HepG2 (cell line): ENCODE measurements at regions not wholly inside any gene's neighbourhood (a gene's known extent, or its start where the extent isn't known, plus 50 kb on each side); places are given as distances from the start of the nearest gene placed in this dataset.

ENCODE experiments used
- ATAC-seq: fragments of 200-7000 bp; cut with Tn5 transposase; 3 replicates; pipeline ENCODE4 v1.9.1; 2020; ENCODE audit warnings: mild to moderate bottlenecking, moderate library complexity
- BruUV-seq: library from RNA; stranded (reverse); fragments of 400-500 nt; replicated peaks from 2 replicates; lab custom pipeline; 2021; lab: Mats Ljungman, UMichigan
- CTCF ChIA-PET: fragments of 300-600 bp; formaldehyde crosslinking; extraction: SDS; loops from one replicate; lab custom pipeline; 2021; ENCODE audit warnings: low total read pairs, inconsistent platforms, low intra/inter-chr PET ratio; lab: Yijun Ruan, JAX
- POLR2A ChIA-PET: fragments of 350-600 bp; sonication (Branson Sonifier 250); formaldehyde crosslinking; loops from one replicate; lab custom pipeline; 2020; ENCODE audit warnings: antibody characterized with exemption, inconsistent platforms; lab: Yijun Ruan, JAX
- DNase-seq: peaks from one replicate; pipeline ENCODE4 v3.0.0-alpha.2; 2015; ENCODE audit warnings: low spot score
- FAIRE-seq: peaks from 3 replicates; lab custom pipeline; 2011; peaks lifted over from hg19 to GRCh38; lab: Jason Lieb, UNC
- H2AFZ ChIP-seq: one replicate; pipeline ENCODE4 v1.6.1; 2011; ENCODE audit warnings: low read length, inconsistent platforms
- H3K27ac ChIP-seq: fragments of 300-600 bp; 3 replicates; pipeline ENCODE4 v1.8.0; 2011; ENCODE audit warnings: mixed run types, mild to moderate bottlenecking, mixed read lengths, low read length, inconsistent platforms; ENCODE audit not compliant: insufficient read depth; ENCODE audit errors: extremely low read length
- H3K27me3 ChIP-seq, 2 experiments: fragments of 200-600 bp in 1 of 2; 2 replicates in 1 of 2; 3 replicates in 1 of 2; pipeline versions ENCODE4 v1.6.0 to v1.8.0; 2011; ENCODE audit warnings: low read length in 2 of 2, mild to moderate bottlenecking in 2 of 2, moderate library complexity in 2 of 2, inconsistent platforms in 1 of 2; ENCODE audit not compliant: insufficient read depth in 2 of 2, control insufficient read depth in 1 of 2
- H3K36me3 ChIP-seq, 2 experiments: fragments of 200-600 bp in 1 of 2; replicated peaks in 1 of 2; 2 replicates in 1 of 2; 3 replicates in 1 of 2; pipeline versions ENCODE4 v1.5.1 to v1.8.0; 2011; ENCODE audit warnings: low read length in 2 of 2, inconsistent platforms in 1 of 2; ENCODE audit not compliant: insufficient read depth in 2 of 2, control insufficient read depth in 1 of 2
- H3K4me1 ChIP-seq: 2 replicates; pipeline ENCODE4 v1.5.1; 2012; ENCODE audit warnings: low read length, inconsistent platforms; ENCODE audit not compliant: insufficient read depth
- H3K4me2 ChIP-seq: 2 replicates; pipeline ENCODE4 v1.6.0; 2011; ENCODE audit warnings: low read depth, low read length, inconsistent platforms
- H3K4me3 ChIP-seq, 3 experiments: fragments of 200-600 bp in 1 of 3; sonication (generic), shearing (Covaris generic) in 1 of 3; replicated peaks in 1 of 3; 2 replicates each; pipeline ENCODE4 v1.5.1; 2011 to 2016; ENCODE audit warnings: low read length in 3 of 3, inconsistent platforms in 2 of 3, low read depth in 2 of 3, mild to moderate bottlenecking in 2 of 3, control low read depth in 1 of 3, mixed read lengths in 1 of 3; ENCODE audit not compliant: insufficient read depth in 1 of 3
- H3K79me2 ChIP-seq: one replicate; pipeline ENCODE4 v1.6.1; 2011; ENCODE audit warnings: low read length, inconsistent platforms; ENCODE audit not compliant: insufficient read depth
- H3K9ac ChIP-seq: 2 replicates; pipeline ENCODE4 v1.6.0; 2011; ENCODE audit warnings: mild to moderate bottlenecking, low read depth, low read length, inconsistent platforms; ENCODE audit not compliant: insufficient read depth
- H3K9me3 ChIP-seq: 2 replicates; pipeline ENCODE4 v1.5.1; 2012; ENCODE audit warnings: mild to moderate bottlenecking, low read length
- H4K20me1 ChIP-seq: 2 replicates; pipeline ENCODE4 v1.6.0; 2011; ENCODE audit warnings: inconsistent platforms, mild to moderate bottlenecking, low read length, moderate library complexity; ENCODE audit not compliant: insufficient read depth
- FOXJ3 ChIP-seq: sonication (generic); formaldehyde crosslinking; IDR thresholded peaks from 2 replicates; pipeline ENCODE4 v1.4.0; 2020; ENCODE audit warnings: missing genetic modification reagents, mild to moderate bottlenecking, borderline replicate concordance
- KDM2A ChIP-seq: sonication (generic); formaldehyde crosslinking; IDR thresholded peaks from 2 replicates; pipeline ENCODE4 v1.4.0; 2020; ENCODE audit warnings: low read depth, missing genetic modification reagents, borderline replicate concordance
- NR2C2 ChIP-seq: sonication (generic); formaldehyde crosslinking; IDR thresholded peaks from 2 replicates; pipeline ENCODE4 v1.4.0; 2020; ENCODE audit warnings: missing genetic modification reagents, mild to moderate bottlenecking, moderate library complexity, borderline replicate concordance
- ZNF501 ChIP-seq: sonication (generic); formaldehyde crosslinking; IDR thresholded peaks from 2 replicates; pipeline ENCODE4 v1.5.1; 2020; ENCODE audit warnings: mild to moderate bottlenecking, moderate library complexity, missing genetic modification reagents
- ZNF720 ChIP-seq: sonication (generic); formaldehyde crosslinking; IDR thresholded peaks from 2 replicates; pipeline ENCODE4 v1.4.0; 2020; ENCODE audit warnings: missing genetic modification reagents
- WGBS: methylation state at CpG from one replicate; pipeline ENCODE4 v1.1.6; 2017; ENCODE audit warnings: low lambda C conversion rate; 5-methylcytosine and 5-hydroxymethylcytosine counted together
- in situ Hi-C: cut with HindIII; loops from 2 replicates; pipeline ENCODE4 v1.10.0; 2017; ENCODE audit warnings: low pct_unique_long_range_greater_than_20kb; ENCODE audit not compliant: extremely low pct_ligation_motif_present
- intact Hi-C: fragments of 100-400 bp; cut with micrococcal nuclease; formaldehyde crosslinking; loops from one replicate; pipeline ENCODE4 v1.10.0; 2022; ENCODE audit not compliant: unreplicated experiment
- TF ChIP-seq, protein P1 (sequence below): sonication (generic); formaldehyde crosslinking; IDR thresholded peaks from 2 replicates; pipeline ENCODE4 v1.5.1; 2020; ENCODE audit warnings: mild to moderate bottlenecking, missing genetic modification reagents, borderline replicate concordance
- TF ChIP-seq, protein P2 (sequence below): sonication (generic); formaldehyde crosslinking; IDR thresholded peaks from 2 replicates; pipeline ENCODE4 v1.5.0; 2020; ENCODE audit warnings: missing genetic modification reagents

DNA sequence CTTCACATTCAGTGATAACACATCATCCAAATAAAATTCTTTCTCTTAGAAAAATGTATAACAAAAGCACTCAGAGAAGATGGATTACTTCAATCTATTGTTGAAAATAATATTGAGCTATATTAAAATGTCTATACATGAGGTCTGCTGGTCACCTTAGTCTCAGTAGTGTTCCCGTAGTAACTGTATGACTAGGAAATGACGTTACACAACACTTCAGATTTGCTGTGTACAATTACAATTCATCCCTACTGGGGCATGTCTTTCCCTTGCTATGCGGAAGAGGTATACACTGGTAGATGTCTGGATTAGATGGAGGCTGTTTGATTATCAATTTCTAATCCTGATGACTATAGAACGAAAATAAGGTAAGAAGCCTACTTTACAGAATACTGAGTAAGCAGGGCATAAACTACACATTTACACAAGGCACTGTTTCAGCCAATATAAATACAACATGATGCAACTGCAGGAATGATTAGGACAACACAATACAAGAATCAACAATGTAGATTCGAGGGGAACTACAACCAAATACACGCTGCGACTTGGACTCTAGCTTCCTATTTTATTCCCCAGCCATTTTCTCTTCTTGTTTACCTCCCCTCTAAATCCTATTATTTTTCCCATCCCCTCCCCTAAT, 982.5 kb upstream of the CDH8 start:
- H3K9me3 ChIP-seq: peaks cover 76% of the 10 kb centered on the region
- H3K27ac ChIP-seq: no peak overlapping the region
- no peak overlapping the region for H3K9ac ChIP-seq
- H3K4me1 ChIP-seq: no peaks in the 10 kb centered on the region
- ChIA-PET POLR2A (no interaction called here), CTCF (no interaction called here)
- intact Hi-C loops: no loop called here
- H3K36me3 ChIP-seq: no peaks in the 10 kb centered on the region
- H3K79me2 ChIP-seq: no peaks in the 10 kb centered on the region
- TF ChIP-seq FOXJ3 (CRISPR knock-in tag) (no peak), ZNF501 (no peak), ZNF720 (CRISPR knock-in tag) (no peak), KDM2A (CRISPR knock-in tag) (no peak), NR2C2 (CRISPR knock-in tag) (no peak)
- TF ChIP-seq, protein P1, sequence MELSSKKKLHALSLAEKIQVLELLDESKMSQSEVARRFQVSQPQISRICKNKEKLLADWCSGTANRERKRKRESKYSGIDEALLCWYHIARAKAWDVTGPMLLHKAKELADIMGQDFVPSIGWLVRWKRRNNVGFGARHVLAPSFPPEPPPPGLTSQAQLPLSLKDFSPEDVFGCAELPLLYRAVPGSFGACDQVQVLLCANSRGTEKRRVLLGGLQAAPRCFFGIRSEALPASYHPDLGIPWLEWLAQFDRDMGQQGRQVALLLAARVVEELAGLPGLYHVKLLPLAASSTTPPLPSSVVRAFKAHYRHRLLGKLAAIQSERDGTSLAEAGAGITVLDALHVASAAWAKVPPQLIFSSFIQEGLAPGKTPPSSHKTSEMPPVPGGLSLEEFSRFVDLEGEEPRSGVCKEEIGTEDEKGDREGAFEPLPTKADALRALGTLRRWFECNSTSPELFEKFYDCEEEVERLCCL (CRISPR knock-in tag): no peak
- TF ChIP-seq, protein P2, sequence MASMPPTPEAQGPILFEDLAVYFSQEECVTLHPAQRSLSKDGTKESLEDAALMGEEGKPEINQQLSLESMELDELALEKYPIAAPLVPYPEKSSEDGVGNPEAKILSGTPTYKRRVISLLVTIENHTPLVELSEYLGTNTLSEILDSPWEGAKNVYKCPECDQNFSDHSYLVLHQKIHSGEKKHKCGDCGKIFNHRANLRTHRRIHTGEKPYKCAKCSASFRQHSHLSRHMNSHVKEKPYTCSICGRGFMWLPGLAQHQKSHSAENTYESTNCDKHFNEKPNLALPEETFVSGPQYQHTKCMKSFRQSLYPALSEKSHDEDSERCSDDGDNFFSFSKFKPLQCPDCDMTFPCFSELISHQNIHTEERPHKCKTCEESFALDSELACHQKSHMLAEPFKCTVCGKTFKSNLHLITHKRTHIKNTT (CRISPR knock-in tag): no peak
- 6% methylated on average over 7 of the region's 7 CpGs for WGBS
- no peaks in the 10 kb centered on the region for H4K20me1 ChIP-seq
- DNase-seq (no peak), FAIRE-seq (no peak), ATAC-seq (no peak)
- H3K4me3 ChIP-seq: no peak overlapping the region
- no peaks in the 10 kb centered on the region for H3K27me3 ChIP-seq
- in situ Hi-C loops: no loop called here
- no peak overlapping the region for H3K4me2 ChIP-seq
- no peak overlapping the region for H2AFZ ChIP-seq
- no TSS peak for BruUV-seq
